HG02885 (cell line): ENCODE measurements at regions not wholly inside any gene's neighbourhood (a gene's known extent, or its start where the extent isn't known, plus 50 kb on each side); places are given as distances from the start of the nearest gene placed in this dataset.

Source experiments
- ATAC-seq: cut with Tn5 transposase; IDR thresholded peaks from one replicate; pipeline ENCODE4 v1.9.1; 2021; ENCODE audit warnings: mild to moderate bottlenecking; ENCODE audit not compliant: unreplicated experiment, poor library complexity

DNA sequence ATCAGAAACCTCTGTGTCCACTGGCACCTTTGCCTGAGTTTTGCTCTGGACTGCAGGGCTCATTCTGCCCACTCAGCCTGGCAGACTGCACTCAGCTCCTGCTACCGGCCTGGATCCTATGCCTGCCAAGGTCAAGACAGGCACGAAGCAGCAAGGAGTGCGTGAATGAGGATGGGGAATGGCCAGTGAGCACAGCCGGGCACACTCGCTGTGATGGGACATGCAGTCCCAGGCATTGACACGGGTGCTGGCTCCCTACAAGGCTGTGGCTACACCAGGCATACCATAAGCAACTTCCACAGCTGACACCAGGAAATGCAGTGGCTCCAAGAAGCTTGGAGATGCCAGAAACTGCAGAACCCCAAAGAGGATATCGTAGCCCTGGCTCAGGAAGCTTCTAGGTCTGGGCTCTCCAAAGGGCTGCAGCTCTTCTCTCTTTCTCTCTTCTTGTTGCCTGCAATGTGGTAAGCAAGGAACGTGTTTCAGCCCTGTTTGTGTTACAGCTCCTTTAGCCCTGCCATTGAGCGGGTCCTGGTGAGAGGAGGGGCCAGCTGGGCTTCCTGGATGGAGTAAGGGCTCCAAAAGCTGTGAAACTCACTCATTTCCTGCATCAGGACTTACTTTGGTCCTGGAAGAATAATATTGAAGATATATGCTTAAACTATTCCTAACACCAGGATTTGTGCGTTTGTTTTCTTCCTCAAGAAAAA is 832.6 kb upstream of the SLITRK5 start:
- no peak for ATAC-seq

DNA sequence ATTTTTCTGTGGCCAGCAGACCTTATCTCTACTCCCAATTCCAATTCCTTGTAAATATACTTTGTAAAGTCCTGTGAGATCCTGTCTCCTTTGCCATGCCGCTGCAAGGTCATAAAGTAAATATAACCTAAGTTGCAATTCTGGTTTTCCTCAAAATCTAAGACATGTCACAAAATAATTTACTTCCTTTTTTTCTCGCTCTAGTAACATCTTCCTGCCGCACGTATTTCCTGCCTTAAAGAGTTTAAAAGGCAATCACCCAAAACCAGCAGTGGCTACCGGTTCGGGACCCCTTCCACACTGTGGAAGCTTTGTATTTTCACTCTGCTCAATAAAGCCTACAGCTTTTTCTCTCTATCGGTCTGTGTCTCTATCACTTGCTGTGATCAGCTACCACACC is 832.0 kb upstream of the SLITRK5 start:
- ATAC-seq: no peak

DNA sequence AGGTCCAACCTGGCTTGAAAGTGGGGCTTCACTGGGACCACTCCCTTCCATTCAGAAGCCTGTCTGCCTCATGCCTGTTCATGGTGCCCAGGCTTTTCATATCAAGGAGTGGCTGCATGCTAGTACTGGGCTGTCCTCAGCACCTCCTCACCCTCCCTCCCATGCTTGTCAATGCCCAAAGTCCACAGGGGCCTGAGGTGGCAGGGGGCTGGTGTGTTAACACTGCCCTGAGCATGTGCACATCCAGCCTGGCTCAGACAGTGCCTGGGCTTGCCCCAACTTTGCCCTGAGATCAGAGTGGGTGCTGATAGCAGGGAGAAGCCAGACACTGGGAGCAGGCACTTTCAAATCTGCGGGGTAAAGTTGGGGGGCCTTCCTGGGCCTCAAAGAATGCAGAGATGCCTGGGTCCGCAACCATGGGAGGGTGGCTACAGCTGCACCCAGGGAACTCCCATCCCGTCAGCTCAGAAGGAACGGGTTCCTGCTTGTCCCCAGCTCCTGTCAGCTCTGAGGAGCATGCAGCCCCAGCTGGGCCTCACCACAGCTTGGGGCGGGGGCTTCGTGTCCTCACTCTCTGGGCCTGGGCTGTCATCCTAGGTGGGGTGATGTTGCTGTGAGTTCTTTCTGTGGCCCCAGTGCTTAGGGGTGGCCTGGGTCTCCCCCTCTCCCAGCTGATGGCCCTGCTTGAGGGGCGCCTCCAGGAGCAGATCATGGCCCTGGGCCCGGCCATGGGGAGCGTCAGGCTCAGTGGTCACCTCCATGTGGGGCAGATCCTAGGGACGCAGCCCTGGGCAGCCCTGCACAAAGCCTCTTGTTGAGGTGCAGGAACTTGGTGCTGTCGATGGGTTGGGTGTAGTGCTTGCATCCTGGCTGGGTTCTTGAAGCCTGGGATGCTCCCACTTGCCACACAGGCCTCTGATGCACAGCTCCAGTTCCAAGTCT is 830.6 kb upstream of the SLITRK5 start:
- ATAC-seq: no peak

DNA sequence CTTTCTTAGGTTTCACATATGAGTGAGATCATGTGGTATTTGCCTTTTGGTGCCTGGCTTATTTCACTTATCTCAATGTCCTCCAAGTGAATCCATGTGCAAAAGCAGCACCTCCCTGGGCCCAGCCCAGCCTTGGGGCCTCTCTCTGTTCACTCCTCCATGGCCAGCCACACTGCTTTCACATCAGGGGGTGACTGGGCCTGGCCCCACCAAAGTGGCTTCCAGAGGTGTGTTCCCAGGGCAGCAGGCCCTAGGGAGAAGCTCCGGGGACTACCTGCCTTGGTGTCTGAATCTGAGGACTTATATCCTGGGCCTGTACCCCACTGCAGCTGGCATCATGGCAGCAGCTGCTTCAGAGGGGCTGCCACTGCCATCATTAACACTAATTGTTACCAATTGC is 829.9 kb upstream of the SLITRK5 start:
- ATAC-seq: no peak

DNA sequence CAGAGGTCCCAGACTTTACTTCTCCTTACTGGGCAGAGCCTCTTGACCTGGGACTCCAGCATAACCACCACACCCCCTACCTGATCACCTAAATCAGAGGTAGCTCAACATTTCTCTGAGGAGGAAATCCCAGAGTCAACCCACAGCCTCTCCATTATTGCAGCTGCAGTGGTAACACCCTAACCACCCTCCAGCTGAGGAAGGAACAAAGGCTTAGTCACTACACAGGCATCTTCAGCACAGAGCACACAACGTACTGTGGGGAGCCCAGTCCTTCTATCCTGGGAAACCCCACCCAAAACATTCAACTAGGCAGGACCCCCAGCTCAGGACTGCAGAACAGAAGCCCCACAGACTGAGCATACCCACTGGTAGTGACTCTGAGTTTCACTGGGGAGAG is 824.7 kb upstream of the SLITRK5 start:
- ATAC-seq: no peak

DNA sequence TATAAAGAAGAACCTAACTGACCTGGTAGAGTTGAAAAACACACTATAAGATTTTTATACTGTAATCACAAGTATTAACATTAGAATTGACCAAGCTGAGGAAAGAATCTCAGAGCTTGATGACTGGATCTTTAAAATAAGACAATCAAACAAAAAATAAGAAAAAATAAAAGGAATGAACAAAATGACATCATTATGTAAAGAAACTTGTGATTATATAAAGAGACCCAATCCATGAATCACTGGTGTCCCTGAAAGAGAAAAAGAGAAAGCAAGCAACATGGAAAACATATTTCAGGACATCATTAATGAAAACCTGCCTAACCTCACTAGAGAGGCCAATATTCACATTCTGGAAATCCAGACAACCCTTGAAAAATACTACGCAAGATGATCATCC is 822.5 kb upstream of the SLITRK5 start:
- ATAC-seq: no peak

DNA sequence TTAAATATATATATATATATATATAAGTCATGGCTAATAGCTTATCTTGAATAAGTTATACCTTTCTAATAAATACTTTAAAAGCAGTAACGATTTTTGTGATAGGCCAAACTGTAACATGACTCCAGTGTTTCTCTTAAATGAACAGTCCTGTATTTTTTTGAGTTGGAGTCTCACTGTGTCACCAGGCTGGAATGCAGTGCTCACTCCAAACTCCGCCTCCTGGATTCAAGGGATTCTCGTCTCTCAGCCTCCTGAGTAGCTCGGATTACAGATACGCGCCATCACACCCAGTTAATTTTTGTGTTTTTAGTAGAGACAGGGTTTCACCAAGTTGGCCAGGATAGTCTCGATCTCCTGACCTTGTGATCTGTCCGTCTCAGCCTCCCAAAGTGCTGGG is 814.2 kb upstream of the SLITRK5 start:
- no peak for ATAC-seq

DNA sequence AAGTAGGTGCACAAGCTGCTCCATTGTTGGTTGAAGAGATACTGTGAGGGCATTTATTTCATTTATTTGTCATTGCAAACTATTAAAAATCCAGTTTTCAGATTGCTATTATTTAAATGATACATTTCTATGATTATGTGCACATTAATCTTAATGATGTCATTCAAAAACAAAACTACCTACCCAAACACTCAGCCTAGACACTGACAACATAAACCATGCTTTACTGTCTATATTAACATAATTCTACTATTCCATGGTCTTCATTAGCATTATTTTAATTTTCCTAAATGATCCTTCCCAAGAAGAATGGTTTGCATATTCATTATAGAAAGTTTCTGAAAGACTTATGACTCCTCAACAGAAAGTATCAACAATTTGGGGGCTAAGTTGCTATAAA is 813.0 kb upstream of the SLITRK5 start:
- ATAC-seq: no peak

DNA sequence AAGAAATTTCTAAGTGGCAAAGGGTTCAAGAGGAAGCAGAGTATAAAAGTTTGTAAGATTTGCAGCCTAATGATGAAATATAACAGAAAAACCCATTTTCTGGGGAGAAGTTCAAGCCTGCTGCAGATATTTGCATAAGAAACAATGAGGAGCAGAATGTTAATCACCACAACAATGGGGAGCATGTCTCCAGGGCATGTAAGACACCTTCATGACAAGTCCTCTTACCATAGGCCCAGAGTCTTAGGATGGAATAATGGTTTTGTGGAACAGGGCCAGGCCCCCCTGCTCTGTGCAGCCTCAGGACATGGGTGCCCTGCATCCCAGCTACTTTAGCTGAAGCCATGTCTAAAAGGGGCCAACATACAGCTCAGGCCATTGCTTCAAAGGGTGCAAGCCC is 809.0 kb upstream of the SLITRK5 start:
- no peak for ATAC-seq

DNA sequence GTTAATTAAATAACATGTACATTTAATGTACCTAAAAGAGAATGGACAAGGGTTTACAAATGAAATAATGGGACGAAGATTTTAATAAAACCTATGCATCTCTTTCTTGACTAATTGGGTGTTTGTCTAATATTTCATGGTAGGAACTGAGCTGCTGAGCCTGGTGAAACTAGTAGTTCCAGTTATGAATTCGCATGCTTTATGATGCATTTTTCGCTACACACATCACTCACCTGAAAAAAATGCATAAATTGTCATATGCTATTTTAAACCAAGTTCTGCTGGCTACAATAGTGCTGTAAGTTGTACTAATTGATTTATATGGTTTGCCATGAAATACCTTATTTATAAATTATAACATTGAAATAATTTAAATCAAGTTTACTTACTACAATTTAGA is 806.8 kb upstream of the SLITRK5 start:
- no peak for ATAC-seq

DNA sequence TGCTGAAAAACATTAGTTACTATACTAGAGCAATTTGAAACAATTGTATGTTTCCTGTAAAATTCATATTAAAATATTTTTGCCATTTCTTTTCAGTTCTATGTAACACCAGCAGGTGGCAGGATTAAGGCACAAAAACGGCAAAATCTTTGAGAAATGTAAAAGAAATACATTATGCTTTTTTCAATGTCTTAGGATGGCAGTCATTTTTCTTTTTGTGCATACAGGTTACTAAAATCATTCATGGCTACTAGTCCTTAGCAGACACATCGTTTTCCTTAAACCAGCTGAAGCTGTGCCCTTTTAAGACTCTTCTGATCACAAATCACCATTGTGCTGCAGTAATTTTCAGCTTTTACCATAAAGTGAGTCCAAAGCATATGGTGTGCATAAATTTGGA is 800.7 kb upstream of the SLITRK5 start:
- ATAC-seq: no peak

DNA sequence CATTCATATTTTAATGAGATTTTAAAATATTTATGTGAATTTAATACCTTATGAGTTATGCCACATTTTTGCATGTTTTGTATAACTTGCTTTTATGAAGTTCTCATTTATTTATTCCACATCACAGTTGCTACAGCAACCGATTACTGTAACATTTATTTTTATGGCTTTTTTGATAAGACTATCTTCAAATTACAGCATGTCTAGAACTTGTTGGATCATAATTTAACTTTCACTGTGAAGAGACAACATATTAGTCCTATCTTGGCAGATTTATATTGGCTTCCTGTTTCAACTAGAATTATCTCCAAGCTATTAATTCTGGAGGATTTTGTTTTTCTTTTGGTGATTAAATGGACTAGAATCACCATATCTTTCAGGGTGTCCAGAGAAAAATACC is 793.7 kb upstream of the SLITRK5 start:
- ATAC-seq: no peak

DNA sequence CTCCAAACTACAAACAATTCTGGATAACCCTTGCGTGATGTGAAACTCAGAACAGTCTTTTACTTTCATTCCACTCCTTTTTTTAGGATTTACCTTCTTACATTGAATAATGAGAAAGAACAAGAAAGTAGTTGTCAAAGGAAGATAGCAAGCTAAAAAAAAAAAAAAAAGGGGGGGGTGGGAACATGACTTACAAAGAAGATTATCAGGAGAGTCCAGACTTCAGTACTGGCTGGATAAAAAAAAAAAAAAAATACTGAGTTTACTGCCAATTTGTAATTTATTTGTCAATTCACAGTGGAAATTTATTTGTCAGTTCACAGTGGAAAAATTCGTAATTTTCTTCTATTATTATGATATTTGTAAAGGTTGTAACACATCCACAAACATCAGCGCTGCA is 792.4 kb upstream of the SLITRK5 start:
- no peak for ATAC-seq

DNA sequence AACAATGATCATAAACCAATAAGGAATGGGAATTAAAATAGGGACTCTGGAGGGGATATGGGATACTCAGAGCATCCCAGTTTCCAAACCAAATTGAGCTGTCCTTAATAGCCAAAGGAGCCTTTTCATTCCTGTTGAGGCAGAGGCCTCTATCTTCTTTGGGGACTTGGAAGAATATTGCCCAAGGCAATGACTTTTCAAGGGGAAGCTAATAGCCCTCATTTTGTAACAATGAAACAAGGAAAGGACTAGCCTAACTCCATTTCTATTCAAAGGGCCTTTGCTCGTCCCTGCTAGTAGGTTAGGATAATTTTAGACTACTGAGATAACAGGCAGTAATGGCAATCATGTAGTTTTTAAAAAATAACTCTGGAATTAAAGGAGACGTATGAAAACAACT is 789.8 kb upstream of the SLITRK5 start:
- no peak for ATAC-seq

DNA sequence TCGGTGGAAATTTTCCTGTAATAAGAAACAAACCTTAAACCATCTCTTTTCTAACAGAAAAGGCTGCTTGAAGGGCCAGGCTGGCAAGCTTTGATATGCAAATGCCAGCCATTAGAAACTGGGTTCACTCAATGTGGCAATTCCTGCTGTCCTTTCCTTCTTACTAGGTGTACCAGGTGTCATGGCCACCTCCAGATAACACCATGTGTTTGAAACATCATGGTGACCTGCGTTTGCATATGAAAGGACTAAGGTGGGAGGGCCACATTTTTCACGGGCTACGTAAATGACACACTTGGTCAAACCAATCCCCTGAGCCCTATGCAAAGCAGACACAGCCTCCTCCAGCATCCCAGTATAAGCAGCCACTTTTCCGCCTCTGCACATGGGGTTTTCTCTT is 789.1 kb upstream of the SLITRK5 start:
- ATAC-seq: no peak

DNA sequence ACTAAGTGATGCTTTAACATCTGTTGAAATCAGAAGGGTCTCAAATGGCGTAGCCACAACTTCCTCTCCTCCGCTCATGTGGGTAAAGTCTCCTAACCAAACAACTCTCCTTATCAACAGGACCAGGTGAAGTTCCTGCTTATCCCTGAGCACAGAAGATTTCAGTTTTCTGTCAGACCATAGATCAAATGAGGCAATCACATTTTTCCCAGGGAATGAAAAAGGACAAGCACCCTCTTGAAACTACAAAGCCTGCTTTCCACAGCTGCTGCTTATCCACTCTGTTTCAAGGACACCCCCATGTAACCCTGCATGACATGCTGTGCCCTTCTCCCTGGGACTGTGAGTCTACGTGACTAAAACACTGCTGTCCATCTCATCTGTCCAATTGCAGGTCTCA is 788.3 kb upstream of the SLITRK5 start:
- ATAC-seq: no peak

DNA sequence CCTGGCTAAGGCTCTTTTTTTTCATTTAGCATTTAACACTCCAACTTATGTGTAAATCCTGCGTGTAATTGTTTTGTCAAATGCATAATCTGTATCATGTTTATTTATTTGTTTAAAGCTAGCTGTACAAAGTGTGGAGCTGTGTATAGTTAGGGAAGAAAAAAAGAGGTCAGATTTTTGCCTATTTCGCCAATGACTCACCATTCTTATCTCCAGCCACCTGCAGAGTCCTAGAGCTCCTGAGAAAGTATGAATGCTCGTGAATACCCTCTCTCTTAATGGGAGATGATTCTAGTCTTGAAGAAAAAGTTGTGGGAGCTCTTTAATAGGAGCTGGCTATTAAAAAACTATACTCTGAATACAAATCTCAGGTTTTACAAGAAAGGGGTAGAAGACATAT is 778.8 kb upstream of the SLITRK5 start:
- no peak for ATAC-seq

DNA sequence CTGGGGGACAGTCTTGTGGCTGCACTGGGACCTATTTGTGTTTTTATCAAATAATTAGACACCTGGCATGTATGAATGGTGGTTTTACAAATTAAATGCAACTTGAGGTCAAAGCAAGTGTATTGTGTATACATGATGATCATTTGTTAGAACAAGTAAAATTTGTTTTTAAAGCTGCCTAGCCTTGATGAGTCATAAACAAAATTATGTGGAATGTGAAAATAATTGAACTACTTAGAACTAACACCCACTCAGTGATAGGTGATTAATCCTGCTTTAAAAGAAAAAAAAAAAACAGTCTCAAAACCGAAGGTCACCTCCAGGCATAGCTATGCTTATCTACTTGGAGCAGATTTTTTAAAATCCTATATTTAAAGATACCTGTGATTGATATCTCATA is 770.3 kb upstream of the SLITRK5 start:
- ATAC-seq: no peak

DNA sequence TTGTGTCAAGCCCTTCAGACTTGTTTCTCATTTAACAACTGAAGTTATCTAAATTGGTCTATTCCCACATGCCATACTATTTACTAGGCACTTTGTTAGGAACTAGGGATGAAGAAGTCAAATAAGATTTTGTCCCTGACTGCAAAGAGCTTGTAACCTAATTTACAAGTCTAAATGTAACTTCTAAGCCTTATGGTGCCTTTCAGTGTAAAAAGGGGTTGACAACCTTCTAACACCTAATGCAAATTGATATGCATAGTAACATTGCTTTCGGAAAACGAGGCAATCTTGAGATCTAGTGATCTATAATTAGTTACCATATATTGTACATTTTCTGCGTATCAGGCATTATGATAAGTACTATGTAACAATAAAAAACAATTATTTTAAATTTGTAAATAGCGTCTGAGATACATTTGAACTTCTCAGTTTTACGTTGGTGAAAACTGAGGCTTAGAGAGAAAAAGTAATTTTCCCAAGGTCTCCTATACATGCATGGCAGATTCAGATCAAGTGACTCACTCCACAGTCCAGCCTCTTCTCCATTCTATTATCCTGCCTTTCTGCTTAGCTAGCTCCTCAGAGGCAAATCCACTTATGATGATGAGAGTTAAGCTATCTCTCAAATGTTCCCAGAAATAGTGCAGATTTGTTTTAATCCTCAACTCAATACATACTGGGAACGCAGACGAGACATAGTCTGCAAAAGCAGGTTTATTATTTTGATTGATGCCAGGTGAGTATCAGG is 764.9 kb upstream of the SLITRK5 start:
- ATAC-seq: no peak

DNA sequence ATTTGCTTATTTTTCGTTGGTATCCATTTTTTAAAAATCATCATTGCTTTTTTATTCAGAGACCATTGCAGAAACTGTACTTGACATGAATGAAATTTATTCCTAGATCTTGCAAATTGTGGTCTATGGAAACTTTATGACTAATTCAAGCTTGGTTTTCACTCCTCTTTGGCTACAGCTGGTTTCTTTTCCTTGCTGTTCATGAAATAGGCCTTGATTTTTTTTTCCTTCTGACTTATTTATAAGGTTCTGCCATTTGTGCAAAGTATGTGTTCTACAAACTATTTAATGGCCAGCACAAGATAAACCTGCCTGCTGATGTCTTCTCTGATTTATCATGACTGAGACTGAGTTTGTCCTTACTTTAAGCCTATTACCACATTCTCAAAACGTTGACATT is 764.0 kb upstream of the SLITRK5 start:
- no peak for ATAC-seq

DNA sequence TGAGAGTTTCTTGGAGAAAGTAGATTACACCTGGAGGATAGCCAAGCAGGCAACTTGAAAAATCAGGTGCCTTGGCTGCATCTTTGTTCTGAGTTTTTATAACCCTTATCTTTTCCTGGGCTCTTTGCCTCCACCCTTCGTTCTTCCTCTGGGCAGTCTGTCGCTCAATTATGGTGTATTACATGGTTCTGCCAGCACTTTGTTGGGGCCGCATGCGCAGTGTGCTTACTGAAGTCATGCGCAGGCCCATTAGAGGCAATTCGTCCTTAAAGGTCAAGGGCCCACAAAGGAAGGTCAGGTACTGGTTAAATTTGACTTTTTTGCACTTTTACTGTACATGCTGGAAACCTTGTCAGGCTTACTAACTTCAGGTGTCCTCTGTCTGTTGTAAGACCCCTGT is 761.9 kb upstream of the SLITRK5 start:
- ATAC-seq: no peak
